ENCODE measurements at regions not wholly inside any gene's neighbourhood (a gene's known extent, or its start where the extent isn't known, plus 50 kb on each side); places are given as distances from the start of the nearest gene placed in this dataset.

GRCh38 chr20:7667194-7667593 lies 273.1 kb downstream of the HAO1 start:
- Mint-ChIP-seq H3K36me3 (ENCODE audit: insufficient read depth in 2 of 2) (no peaks in the 10 kb centered on the region), H3K4me3 (no peak overlapping the region), H3K9me3 (peaks cover 2% of the 10 kb centered on the region in 2 donors), H3K27me3 (ENCODE audit: low read depth) (no peaks in the 10 kb centered on the region), H3K4me1 (ENCODE audit: low read depth) (no peaks in the 10 kb centered on the region), H3K27ac (no peak overlapping the region)
- ATAC-seq (replicated peaks in 1 of 2) (no peak), DNase-seq (no peak)

- Mint-ChIP-seq H3K36me3 (ENCODE audit: insufficient read depth in 2 of 2) (no peaks in the 10 kb centered on the region), H3K27me3 (ENCODE audit: low read depth) (no peaks in the 10 kb centered on the region), H3K27ac (no peak overlapping the region), H3K4me1 (ENCODE audit: low read depth) (no peaks in the 10 kb centered on the region), H3K9me3 (peaks cover 0 to 2% of the 10 kb centered on the region in 2 donors), H3K4me3 (no peak overlapping the region)
- no peak for ATAC-seq (replicated peaks in 1 of 2)
- DNase-seq = no peak
Measured at GRCh38 chr20:7672571-7672970, 267.7 kb downstream of the HAO1 start.

DNA sequence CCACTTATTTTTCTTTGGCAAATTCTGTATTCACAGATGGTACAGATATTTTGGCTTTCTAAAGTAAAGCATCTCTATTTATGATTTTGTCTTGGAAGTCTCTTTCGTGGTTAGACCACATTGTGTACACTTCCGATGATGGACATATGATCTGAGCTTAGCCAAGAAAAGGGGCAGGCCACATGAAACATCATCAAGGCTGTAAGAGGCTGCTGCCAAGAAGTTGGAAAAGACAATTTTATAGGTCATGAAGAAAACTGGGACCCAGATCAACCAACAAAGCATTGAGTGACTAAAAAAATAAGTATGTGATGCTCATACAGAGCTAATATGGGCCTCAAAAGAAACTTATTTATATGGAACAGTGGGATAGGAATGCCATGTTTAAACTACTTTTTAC lies 266.4 kb downstream of the HAO1 start:
- H3K9me3 Mint-ChIP-seq = peaks cover 0 to 2% of the 10 kb centered on the region in 2 donors
- H3K27ac Mint-ChIP-seq = no peak overlapping the region
- no peaks in the 10 kb centered on the region for H3K36me3 Mint-ChIP-seq (ENCODE audit: insufficient read depth in 2 of 2)
- ATAC-seq (replicated peaks in 1 of 2) (no peak), DNase-seq (no peak)
- no peaks in the 10 kb centered on the region for H3K27me3 Mint-ChIP-seq (ENCODE audit: low read depth)
- H3K4me3 Mint-ChIP-seq = no peak overlapping the region
- H3K4me1 Mint-ChIP-seq (ENCODE audit: low read depth) = no peaks in the 10 kb centered on the region

- DNase-seq (no peak), ATAC-seq (replicated peaks in 1 of 2) (no peak)
- H3K4me1 Mint-ChIP-seq (ENCODE audit: low read depth) = no peaks in the 10 kb centered on the region
- H3K9me3 Mint-ChIP-seq = no peaks in the 10 kb centered on the region
- H3K27me3 Mint-ChIP-seq (ENCODE audit: low read depth) = no peaks in the 10 kb centered on the region
- no peak overlapping the region for H3K4me3 Mint-ChIP-seq
- H3K36me3 Mint-ChIP-seq (ENCODE audit: insufficient read depth in 2 of 2) = no peaks in the 10 kb centered on the region
- H3K27ac Mint-ChIP-seq = no peak overlapping the region
Measured at GRCh38 chr20:7682916-7683315, 257.3 kb downstream of the HAO1 start.

DNA sequence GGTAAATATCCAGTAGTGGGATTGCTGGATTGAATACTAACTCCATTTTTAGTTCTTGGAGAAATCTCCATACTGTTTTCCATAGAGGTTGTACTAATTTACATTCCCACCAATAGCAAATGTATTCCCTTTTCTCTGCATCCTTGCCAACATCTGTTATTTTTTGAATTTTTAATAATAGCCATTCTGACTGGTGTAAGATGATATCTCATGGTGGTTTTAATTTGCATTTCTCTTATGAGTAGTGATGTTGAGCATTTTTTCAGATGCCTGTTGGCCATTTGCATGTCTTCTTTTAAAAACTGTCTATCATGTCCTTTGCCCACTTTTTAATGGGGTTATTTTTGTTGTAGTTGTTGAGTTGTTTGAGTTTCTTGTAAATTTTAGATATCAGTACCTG lies 253.2 kb downstream of the HAO1 start:
- no peak overlapping the region for H3K27ac Mint-ChIP-seq
- ATAC-seq (replicated peaks in 1 of 2) (no peak), DNase-seq (no peak)
- H3K4me3 Mint-ChIP-seq = no peak overlapping the region
- no peaks in the 10 kb centered on the region for H3K27me3 Mint-ChIP-seq (ENCODE audit: low read depth)
- no peaks in the 10 kb centered on the region for H3K4me1 Mint-ChIP-seq (ENCODE audit: low read depth)
- H3K36me3 Mint-ChIP-seq (ENCODE audit: insufficient read depth in 2 of 2) = no peaks in the 10 kb centered on the region
- H3K9me3 Mint-ChIP-seq = peaks cover 3 to 11% of the 10 kb centered on the region in 2 donors

- Mint-ChIP-seq H3K27ac (no peak overlapping the region), H3K4me3 (no peak overlapping the region), H3K27me3 (ENCODE audit: low read depth) (no peaks in the 10 kb centered on the region), H3K36me3 (ENCODE audit: insufficient read depth in 2 of 2) (no peaks in the 10 kb centered on the region), H3K9me3 (peaks cover 3 to 11% of the 10 kb centered on the region in 2 donors), H3K4me1 (ENCODE audit: low read depth) (no peaks in the 10 kb centered on the region)
- ATAC-seq (replicated peaks in 1 of 2) = no peak
- no peak for DNase-seq
Measured at GRCh38 chr20:7689151-7689550, 251.1 kb downstream of the HAO1 start.

DNA sequence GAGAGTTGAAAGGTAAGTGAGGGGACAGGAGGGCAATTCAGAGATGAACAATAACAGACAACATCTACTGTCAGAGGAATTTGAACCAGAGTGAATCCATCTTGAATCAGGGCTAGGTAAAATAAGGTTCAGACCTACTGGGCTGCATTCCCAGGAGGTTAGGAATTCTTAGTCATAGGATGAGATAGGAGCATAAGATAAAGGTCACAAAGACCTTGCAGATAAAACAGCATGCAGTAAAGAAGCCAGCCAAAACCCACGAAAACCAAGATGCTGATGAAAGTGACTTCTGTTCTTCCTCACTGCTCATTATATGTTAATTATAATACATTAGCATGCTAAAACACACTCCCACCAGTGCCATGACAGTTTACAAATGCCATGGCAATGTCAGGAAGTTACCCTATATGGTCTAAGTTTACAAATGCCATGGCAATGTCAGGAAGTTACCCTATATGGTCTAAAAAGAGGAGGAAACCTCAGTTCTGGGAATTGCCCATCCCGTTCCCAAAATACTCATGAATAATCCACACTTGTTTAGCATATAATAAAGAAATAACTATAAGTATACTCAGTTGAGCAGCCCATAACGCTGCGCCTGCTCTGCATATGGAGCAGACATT lies 248.5 kb downstream of the HAO1 start:
- Mint-ChIP-seq H3K9me3 (peaks cover 3 to 11% of the 10 kb centered on the region in 2 donors), H3K36me3 (ENCODE audit: insufficient read depth in 2 of 2) (no peaks in the 10 kb centered on the region), H3K4me3 (no peak overlapping the region), H3K4me1 (ENCODE audit: low read depth) (no peaks in the 10 kb centered on the region), H3K27ac (no peak overlapping the region), H3K27me3 (ENCODE audit: low read depth) (no peaks in the 10 kb centered on the region)
- ATAC-seq (replicated peaks in 1 of 2) = no peak
- DNase-seq = no peak

GRCh38 chr20:7692478-7692877 lies 247.8 kb downstream of the HAO1 start:
- H3K4me1 Mint-ChIP-seq (ENCODE audit: low read depth) = no peaks in the 10 kb centered on the region
- no peak for ATAC-seq (replicated peaks in 1 of 2)
- peaks cover 0 to under 1% of the 10 kb centered on the region in 2 donors for H3K36me3 Mint-ChIP-seq (ENCODE audit: insufficient read depth in 2 of 2)
- no peak overlapping the region for H3K4me3 Mint-ChIP-seq
- no peak overlapping the region for H3K27ac Mint-ChIP-seq
- DNase-seq = no peak
- peaks cover 3 to 13% of the 10 kb centered on the region in 2 donors for H3K9me3 Mint-ChIP-seq
- no peaks in the 10 kb centered on the region for H3K27me3 Mint-ChIP-seq (ENCODE audit: low read depth)

DNA sequence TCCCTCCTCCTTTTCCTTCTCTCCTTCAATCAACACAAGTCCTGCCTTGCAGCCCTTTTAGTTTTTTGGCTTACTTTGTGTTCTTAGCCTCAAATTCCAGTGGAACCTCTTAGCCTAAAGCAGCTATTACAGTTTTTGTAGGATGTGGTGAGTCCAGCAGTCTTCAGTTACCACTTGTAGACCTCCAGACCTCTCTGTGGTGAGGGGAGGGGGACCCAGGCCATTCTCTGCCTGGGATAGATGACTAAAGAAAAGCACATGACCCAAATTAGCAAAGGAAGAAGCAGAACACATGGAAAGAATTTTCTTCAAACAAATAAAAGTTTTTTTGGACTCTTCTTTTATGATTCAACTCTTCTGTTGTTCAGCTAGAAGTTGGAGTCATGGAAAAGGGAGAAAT lies 246.5 kb downstream of the HAO1 start:
- DNase-seq (no peak), ATAC-seq (replicated peaks in 1 of 2) (no peak)
- H3K36me3 Mint-ChIP-seq (ENCODE audit: insufficient read depth in 2 of 2) = peaks cover 0 to 2% of the 10 kb centered on the region in 2 donors
- H3K4me3 Mint-ChIP-seq = no peak overlapping the region
- no peaks in the 10 kb centered on the region for H3K27me3 Mint-ChIP-seq (ENCODE audit: low read depth)
- H3K9me3 Mint-ChIP-seq = peaks cover 3 to 12% of the 10 kb centered on the region in 2 donors
- H3K4me1 Mint-ChIP-seq (ENCODE audit: low read depth) = no peaks in the 10 kb centered on the region
- no peak overlapping the region for H3K27ac Mint-ChIP-seq

DNA sequence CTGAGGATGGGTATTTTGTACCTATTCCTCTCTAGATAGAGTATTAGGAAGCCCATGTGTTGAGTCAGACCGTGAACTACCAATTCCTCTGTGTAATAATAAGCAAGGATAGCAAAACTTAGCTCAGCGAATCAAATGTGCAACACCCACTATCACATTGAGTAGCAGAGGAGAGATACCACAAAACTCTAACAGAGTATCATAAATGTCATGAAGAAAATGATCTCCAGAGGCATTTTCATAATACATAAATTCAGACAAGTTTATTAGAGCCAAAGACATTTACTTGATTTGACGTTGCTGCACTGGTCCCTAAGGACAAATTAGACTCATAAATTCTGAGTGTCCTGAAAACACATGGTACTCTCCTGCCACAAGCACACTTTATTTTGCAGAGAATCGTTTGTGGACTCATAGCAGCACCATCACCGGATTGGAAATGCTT lies 245.2 kb downstream of the HAO1 start:
- DNase-seq = no peak
- ATAC-seq (replicated peaks in 1 of 2) = no peak
- no peak overlapping the region for H3K27ac Mint-ChIP-seq

DNA sequence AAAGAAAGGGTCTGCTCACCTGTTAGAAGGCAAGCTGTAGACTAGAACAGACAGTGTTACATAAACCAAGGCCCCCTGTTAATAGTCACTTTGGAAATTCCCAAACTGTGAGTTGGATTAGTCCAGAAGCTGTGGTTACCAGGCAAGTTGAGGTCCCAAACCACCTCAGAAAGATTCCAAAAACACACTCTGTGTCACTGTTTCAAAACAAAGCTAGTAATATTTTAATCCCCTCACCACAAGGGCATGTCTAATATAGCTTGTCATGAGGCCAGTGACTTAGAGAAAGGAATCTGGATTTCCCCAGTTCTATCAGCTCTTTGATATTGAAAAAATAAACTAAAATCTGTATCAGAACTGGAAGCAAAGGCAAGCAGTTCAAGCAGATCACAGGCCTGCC lies 244.6 kb downstream of the HAO1 start:
- Mint-ChIP-seq H3K27ac (no peak overlapping the region), H3K4me1 (ENCODE audit: low read depth) (no peaks in the 10 kb centered on the region), H3K9me3 (peaks cover 5% of the 10 kb centered on the region in 2 donors), H3K27me3 (ENCODE audit: low read depth) (no peaks in the 10 kb centered on the region), H3K4me3 (no peak overlapping the region), H3K36me3 (ENCODE audit: insufficient read depth in 2 of 2) (peaks cover 0 to 2% of the 10 kb centered on the region in 2 donors)
- ATAC-seq (replicated peaks in 1 of 2) = no peak
- no peak for DNase-seq

More for the DNA sequence above, 245.2 kb downstream of the HAO1 start:
- no peak overlapping the region for H3K4me3 Mint-ChIP-seq
- peaks cover 0 to 2% of the 10 kb centered on the region in 2 donors for H3K36me3 Mint-ChIP-seq (ENCODE audit: insufficient read depth in 2 of 2)
- H3K9me3 Mint-ChIP-seq = peaks cover 3 to 9% of the 10 kb centered on the region in 2 donors
- no peaks in the 10 kb centered on the region for H3K27me3 Mint-ChIP-seq (ENCODE audit: low read depth)
- no peaks in the 10 kb centered on the region for H3K4me1 Mint-ChIP-seq (ENCODE audit: low read depth)

- DNase-seq = no peak
- H3K27me3 Mint-ChIP-seq (ENCODE audit: low read depth) = no peaks in the 10 kb centered on the region
Measured at GRCh38 chr20:7696311-7696710, 243.9 kb downstream of the HAO1 start.

GRCh38 chr20:7702141-7702540 lies 238.1 kb downstream of the HAO1 start:
- Mint-ChIP-seq H3K4me1 (ENCODE audit: low read depth) (no peaks in the 10 kb centered on the region), H3K27me3 (ENCODE audit: low read depth) (no peaks in the 10 kb centered on the region), H3K27ac (no peak overlapping the region), H3K36me3 (ENCODE audit: insufficient read depth in 2 of 2) (peaks cover 2 to 3% of the 10 kb centered on the region in 2 donors), H3K4me3 (no peak overlapping the region), H3K9me3 (peaks cover 7 to 15% of the 10 kb centered on the region in 2 donors)
- ATAC-seq (replicated peaks in 1 of 2) (no peak), DNase-seq (no peak)

More at GRCh38 chr20:7696311-7696710, 243.9 kb downstream of the HAO1 start:
- no peak overlapping the region for H3K27ac Mint-ChIP-seq
- H3K9me3 Mint-ChIP-seq = peaks cover 5 to 6% of the 10 kb centered on the region in 2 donors
- H3K4me3 Mint-ChIP-seq = no peak overlapping the region
- no peaks in the 10 kb centered on the region for H3K4me1 Mint-ChIP-seq (ENCODE audit: low read depth)
- ATAC-seq (replicated peaks in 1 of 2) = no peak
- H3K36me3 Mint-ChIP-seq (ENCODE audit: insufficient read depth in 2 of 2) = peaks cover 0 to 2% of the 10 kb centered on the region in 2 donors

GRCh38 chr20:7703551-7703961 lies 236.7 kb downstream of the HAO1 start:
- DNase-seq (no peak), ATAC-seq (replicated peaks in 1 of 2) (no peak)
- H3K4me1 Mint-ChIP-seq (ENCODE audit: low read depth) = no peaks in the 10 kb centered on the region
- H3K9me3 Mint-ChIP-seq = peaks cover 7 to 14% of the 10 kb centered on the region in 2 donors
- H3K36me3 Mint-ChIP-seq (ENCODE audit: insufficient read depth in 2 of 2) = peaks cover 0 to 3% of the 10 kb centered on the region in 2 donors
- no peak overlapping the region for H3K4me3 Mint-ChIP-seq
- H3K27me3 Mint-ChIP-seq (ENCODE audit: low read depth) = no peaks in the 10 kb centered on the region
- H3K27ac Mint-ChIP-seq = no peak overlapping the region

Measured in activated T-cell treated with anti-CD3 and anti-CD28 coated beads, Interleukin-2, amount 50 U/mL, for 72 hours (primary cell).